HG03025 (cell line): ENCODE measurements at regions not wholly inside any gene's neighbourhood (a gene's known extent, or its start where the extent isn't known, plus 50 kb on each side); places are given as distances from the start of the nearest gene placed in this dataset.
A peak's percentile ranks its signal among the peaks of the same experiment; 100 is the strongest.
"Not testable (repeated sequence)": the region's sequence is repeated elsewhere in the genome, so short reads cannot be mapped to it uniquely, and the experiment has no call there.

Experiments used
- ATAC-seq: cut with Tn5 transposase; IDR thresholded peaks from one replicate; pipeline ENCODE4 v1.9.1; 2021; ENCODE audit warnings: mild to moderate bottlenecking, moderate library complexity; ENCODE audit not compliant: unreplicated experiment, low FRiP score

GRCh38 chr5:126677121-126677520 is 76.4 kb downstream of the PHAX start:
- ATAC-seq = no peak

- ATAC-seq = peak; percentile 63
Measured at GRCh38 chr5:126680191-126680817, 79.6 kb downstream of the PHAX start.

- not testable (repeated sequence) for ATAC-seq
Measured at GRCh38 chr5:126681314-126681713, 80.6 kb downstream of the PHAX start.

GRCh38 chr5:126681970-126682369 is 81.2 kb downstream of the PHAX start:
- no peak for ATAC-seq

GRCh38 chr5:126682856-126683255 is 82.1 kb downstream of the PHAX start:
- no peak for ATAC-seq

GRCh38 chr5:126683912-126684311 is 83.2 kb downstream of the PHAX start:
- no peak for ATAC-seq

GRCh38 chr5:126684656-126685442 is 84.1 kb downstream of the PHAX start:
- ATAC-seq = not testable (repeated sequence)

GRCh38 chr5:126686451-126687126 is 85.8 kb downstream of the PHAX start:
- no peak for ATAC-seq

GRCh38 chr5:126692971-126693370 is 84.0 kb upstream of the LMNB1 start:
- ATAC-seq = no peak

- no peak for ATAC-seq
Measured at GRCh38 chr5:126693806-126694205, 83.1 kb upstream of the LMNB1 start.

GRCh38 chr5:126694403-126694802 is 82.5 kb upstream of the LMNB1 start:
- no peak for ATAC-seq

- no peak for ATAC-seq
Measured at GRCh38 chr5:126695091-126695490, 81.8 kb upstream of the LMNB1 start.

- ATAC-seq = no peak
Measured at GRCh38 chr5:126707080-126707479, 69.9 kb upstream of the LMNB1 start.

- ATAC-seq = no peak
Measured at GRCh38 chr5:126715765-126716164, 61.2 kb upstream of the LMNB1 start.

GRCh38 chr5:126716861-126717260 is 60.1 kb upstream of the LMNB1 start:
- no peak for ATAC-seq

- ATAC-seq = no peak
Measured at GRCh38 chr5:126718236-126718868, 58.6 kb upstream of the LMNB1 start.

GRCh38 chr5:126720369-126720768 is 56.6 kb upstream of the LMNB1 start:
- ATAC-seq = no peak

- no peak for ATAC-seq
Measured at GRCh38 chr5:126723643-126724042, 53.3 kb upstream of the LMNB1 start.
